GM21737 (cell line): ENCODE measurements at regions not wholly inside any gene's neighbourhood (a gene's known extent, or its start where the extent isn't known, plus 50 kb on each side); places are given as distances from the start of the nearest gene placed in this dataset.
"Not testable (repeated sequence)": the region's sequence is repeated elsewhere in the genome, so short reads cannot be mapped to it uniquely, and the experiment has no call there.

Experiments used
- ATAC-seq: cut with Tn5 transposase; IDR thresholded peaks from one replicate; pipeline ENCODE4 v1.9.1; 2021; ENCODE audit warnings: mild to moderate bottlenecking, moderate library complexity; ENCODE audit not compliant: unreplicated experiment

DNA sequence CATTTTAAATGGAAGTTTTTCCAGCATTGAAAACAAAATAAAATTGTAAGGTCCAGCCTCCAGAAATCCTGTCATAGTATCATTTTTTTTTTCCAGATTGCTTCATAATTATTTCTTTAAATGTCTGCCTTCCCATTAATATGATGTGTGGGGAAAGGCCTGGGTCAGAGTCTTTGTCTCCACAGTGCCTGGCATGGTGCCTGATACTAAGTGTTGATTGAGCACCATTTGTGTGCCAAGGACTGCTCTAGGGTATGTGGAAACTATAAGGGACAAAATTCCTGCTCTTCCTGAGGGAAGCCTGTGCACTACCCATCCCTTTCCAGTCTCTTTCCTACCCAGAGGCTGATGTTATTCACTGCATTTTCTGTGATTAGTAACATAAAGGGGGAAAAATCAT lies 53.1 kb upstream of the BEND4 start:
- no peak for ATAC-seq

DNA sequence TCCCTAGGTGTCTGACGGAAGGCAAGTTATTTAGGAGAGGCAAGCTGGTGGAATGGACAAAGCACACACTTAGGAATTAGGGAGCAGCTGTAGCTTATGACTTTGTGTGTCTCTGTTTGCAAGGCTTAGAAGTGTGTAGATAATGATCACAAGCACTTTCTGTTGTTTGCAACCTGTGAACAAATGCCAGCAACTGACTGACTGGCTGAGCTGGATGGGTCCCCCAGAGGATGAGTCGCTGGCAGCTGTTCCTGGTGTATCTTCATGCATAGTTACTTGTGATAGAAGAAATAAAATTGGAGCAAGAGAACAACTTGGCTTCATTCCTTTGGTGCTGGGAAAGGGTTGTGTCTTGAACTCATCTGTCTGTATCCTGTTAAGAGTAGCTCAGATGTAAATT lies 64.2 kb upstream of the BEND4 start:
- ATAC-seq, result no peak

DNA sequence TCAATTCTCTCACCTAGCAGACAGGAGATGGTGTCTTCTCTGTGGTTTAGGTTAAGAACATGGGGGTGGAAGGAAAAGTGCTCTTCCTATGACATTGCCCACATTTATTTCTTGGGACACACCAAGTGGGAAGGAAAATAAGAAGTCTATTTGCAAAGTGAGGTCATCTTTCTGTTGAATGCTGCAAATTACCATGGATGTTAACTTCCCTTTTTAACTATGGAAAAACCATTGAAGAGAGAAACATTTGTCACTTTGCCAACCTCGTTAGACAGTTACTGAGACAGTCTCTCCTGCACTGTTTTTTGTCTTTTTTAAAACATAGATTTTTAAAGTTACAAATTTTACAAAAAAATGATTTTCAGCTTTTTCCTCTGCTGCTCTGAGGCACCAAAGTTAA lies 72.8 kb upstream of the BEND4 start:
- ATAC-seq, result no peak

DNA sequence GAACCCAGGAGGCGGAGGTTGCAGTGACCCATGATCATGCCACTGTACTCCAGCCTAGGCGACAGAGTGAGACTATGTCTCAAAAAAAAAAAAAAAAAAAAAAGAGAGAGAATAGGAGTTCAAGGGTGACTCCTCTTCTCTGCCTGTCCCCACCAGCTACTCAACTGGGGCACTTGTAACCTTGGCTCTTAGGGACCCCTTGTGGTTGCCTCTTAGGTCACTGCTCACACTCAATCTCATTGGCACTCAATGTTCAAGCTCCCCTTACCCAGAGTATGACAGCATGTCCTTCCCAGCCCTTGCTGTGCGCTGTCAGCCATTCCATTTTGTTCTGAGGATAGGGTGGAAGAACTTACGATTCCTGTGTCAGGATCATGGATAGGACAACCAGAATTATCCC lies 82.4 kb upstream of the BEND4 start:
- ATAC-seq, result no peak

GRCh38 chr4:42235304-42236021 lies 83.0 kb upstream of the BEND4 start:
- no peak for ATAC-seq

DNA sequence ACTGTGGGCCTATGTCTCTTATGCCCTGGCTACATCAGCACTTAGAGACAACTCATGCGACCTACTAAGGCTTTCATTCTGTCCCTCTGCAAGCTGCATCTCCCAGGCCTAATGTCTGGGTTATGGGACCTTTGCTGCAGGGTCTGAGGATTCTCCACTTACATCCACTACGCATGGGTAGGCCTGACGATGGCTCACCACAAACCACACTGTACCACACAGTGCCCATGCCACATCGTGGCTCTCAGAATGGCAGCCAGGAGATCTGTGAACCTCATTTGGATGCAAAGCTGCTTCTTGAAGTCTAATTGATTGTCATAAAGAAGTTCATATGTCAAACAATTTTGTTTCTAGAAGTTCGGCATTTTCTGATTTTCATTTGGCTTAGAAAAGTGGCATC lies 84.6 kb upstream of the BEND4 start:
- ATAC-seq, result no peak

DNA sequence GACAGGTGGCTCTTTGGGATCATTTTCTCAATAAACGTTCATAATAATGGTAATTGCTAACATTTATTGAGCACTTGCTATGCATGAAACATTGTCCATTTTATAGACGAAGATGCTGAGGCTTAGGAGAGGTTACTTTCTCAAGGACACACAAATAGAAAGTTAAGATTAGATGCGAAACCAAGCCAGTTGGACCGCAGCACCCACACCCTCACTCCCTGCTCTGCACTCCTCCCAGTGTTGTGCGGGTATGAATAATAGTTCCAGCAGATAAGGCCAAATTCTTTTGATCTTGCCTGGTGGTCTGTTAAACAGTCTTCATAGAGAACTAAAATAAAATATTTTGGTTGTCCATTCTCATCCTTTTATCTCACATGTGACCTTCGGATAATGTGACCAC lies 85.0 kb upstream of the BEND4 start:
- no peak for ATAC-seq

DNA sequence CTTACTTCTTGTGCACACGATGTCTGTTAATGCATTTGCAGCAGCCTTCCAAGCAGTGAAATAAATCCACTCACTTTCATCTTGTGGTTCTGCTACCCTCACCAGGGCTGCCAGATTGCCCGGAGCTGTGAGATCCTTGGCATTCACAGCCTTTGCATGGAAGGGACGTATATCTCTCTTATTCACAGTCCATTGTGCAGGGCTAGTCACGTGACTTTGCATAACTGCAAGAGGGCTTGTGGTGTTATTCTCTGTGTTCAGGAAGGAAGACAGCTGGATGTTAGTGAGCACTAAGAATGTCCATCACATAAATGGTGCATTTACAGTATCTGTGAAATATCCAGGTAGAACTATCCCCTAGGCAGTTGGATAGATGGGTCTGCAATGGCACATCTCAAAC lies 96.5 kb upstream of the BEND4 start:
- no peak for ATAC-seq

GRCh38 chr4:42252315-42252714 lies 99.9 kb upstream of the BEND4 start:
- no peak for ATAC-seq

DNA sequence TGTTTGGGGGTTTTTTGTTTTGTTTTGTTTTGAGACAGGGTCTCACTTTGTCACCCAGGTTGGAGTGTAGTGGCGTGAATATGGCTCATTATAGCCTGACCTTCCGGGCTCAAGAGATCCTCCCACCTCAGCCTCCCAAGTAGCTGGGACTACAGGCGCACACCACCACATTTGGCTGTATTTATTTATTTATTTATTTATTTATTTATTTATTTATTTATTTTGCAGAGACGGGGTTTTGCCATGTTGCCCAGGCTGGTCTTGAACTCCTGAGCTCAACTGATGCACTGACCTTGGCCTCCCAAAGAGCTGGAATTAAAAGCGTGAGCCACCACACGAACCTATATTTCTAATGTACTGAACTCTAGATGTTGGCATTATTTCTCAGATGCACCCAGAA lies 105.2 kb upstream of the BEND4 start:
- not testable (repeated sequence) for ATAC-seq

DNA sequence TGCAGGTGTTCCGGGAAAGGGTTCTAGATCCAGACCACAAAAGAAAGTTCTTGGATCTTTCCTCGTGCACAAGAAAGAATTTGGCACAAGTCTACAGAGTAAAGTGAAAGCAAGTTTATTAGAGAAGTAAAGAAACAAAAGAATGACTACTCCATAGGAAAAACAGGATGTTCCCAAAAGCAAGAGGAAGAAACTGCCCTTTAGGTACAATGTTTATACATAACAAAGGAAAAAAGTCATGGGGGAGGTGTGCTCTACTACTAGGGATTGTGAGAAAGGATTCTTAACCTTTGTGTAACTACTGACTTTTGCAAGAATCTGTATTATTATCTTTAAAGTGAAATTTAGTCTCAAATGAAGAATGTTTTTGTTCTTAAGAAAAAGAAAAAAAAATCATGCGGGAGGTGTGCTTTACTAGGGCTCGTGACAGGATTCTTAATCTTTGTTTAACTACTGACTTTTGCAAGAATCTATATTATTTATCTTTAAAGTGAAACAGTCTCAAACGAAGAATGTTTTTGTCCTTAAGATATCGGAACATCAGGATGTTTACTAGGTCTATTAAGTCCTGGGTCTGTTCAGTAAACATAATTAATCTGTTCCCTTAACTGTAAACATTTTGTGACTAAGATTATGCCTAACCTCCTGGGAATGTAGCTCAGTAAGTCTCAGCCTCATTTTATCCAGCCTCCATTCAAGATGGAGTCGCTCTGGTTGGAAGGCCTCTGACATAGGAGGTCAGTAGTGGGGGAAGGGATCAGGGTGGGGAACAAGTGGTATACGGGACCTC lies 110.4 kb upstream of the BEND4 start:
- ATAC-seq, result no peak

GRCh38 chr4:42265782-42266602 lies 113.5 kb upstream of the BEND4 start:
- ATAC-seq, result no peak

GRCh38 chr4:42267724-42268123 lies 115.3 kb upstream of the BEND4 start:
- ATAC-seq, result no peak

GRCh38 chr4:42268824-42269223 lies 116.4 kb upstream of the BEND4 start:
- no peak for ATAC-seq

- no peak for ATAC-seq
Observed at GRCh38 chr4:42271096-42271495, 118.6 kb upstream of the BEND4 start.

DNA sequence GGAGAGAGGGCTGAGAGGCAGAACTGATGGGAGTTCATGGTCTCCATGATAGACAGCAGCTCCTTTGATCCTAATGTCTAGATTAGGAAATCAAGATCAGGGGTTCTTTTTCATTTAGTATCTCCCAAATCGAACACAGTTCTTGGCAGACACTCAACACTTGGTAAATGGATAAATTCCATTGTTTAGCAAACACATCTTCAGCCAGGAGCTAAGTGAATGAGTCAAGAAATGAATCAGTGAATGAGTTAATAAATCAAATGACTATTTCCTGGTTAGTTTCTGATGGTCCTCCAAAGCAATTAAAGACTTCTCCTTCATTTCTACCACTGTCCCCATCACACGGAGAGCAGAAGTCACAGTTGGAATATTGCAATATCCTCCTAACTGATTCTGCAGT lies 120.0 kb upstream of the SHISA3 start:
- ATAC-seq, result no peak

GRCh38 chr4:42278709-42279324 lies 118.5 kb upstream of the SHISA3 start:
- ATAC-seq, result no peak

GRCh38 chr4:42280327-42281095 lies 116.8 kb upstream of the SHISA3 start:
- ATAC-seq, result no peak

GRCh38 chr4:42281324-42282020 lies 115.8 kb upstream of the SHISA3 start:
- peak; percentile 48 for ATAC-seq
